Activated B cell treated with CpG ODN at 0.5 μM for 24 hours (primary cell): ENCODE measurements at regions not wholly inside any gene's neighbourhood (a gene's known extent, or its start where the extent isn't known, plus 50 kb on each side); places are given as distances from the start of the nearest gene placed in this dataset.

ENCODE experiments used
- ATAC-seq: fragments of 200-7000 bp; cut with Tn5 transposase; one replicate; pipeline ENCODE4 v1.10.0; 2021; ENCODE audit warnings: low read depth, mild to moderate bottlenecking, moderate library complexity
- CTCF ChIA-PET: fragments of 350-600 bp; sonication (Branson Sonifier 250); formaldehyde crosslinking; loops from one replicate; lab custom pipeline; 2021; ENCODE audit warnings: antibody characterized with exemption; lab: Charles Lee
- POLR2A ChIA-PET: fragments of 350-600 bp; sonication (Branson Sonifier 250); formaldehyde crosslinking; loops from one replicate; lab custom pipeline; 2021; ENCODE audit warnings: antibody characterized with exemption; lab: Charles Lee
- DNase-seq: peaks from one replicate; pipeline ENCODE4 v3.0.0; 2022
- H3K27ac Mint-ChIP-seq: one replicate; pipeline ENCODE4 v1.8.0; 2020; ENCODE audit warnings: mixed read lengths
- H3K27me3 Mint-ChIP-seq: one replicate; pipeline ENCODE4 v1.8.0; 2021; ENCODE audit warnings: mixed read lengths
- H3K36me3 Mint-ChIP-seq: one replicate; pipeline ENCODE4 v1.8.0; 2021; ENCODE audit warnings: low read depth, mixed read lengths
- H3K4me1 Mint-ChIP-seq: one replicate; pipeline ENCODE4 v1.8.0; 2021; ENCODE audit warnings: mixed read lengths
- H3K4me3 Mint-ChIP-seq: one replicate; pipeline ENCODE4 v1.8.0; 2020; ENCODE audit warnings: mild to moderate bottlenecking, mixed read lengths
- H3K9me3 Mint-ChIP-seq: one replicate; pipeline ENCODE4 v1.8.0; 2020; ENCODE audit warnings: mixed read lengths
- intact Hi-C: fragments of 100-400 bp; cut with micrococcal nuclease; formaldehyde crosslinking; loops from one replicate; pipeline ENCODE4 v1.15.1; 2024
- TF ChIP-seq, protein P1 (sequence below): fragments of 200-600 bp; IDR thresholded peaks from one replicate; pipeline ENCODE4 v1.8.0; 2022; ENCODE audit warnings: antibody characterized with exemption, mild to moderate bottlenecking

GRCh38 chr7:68109299-68109698 lies 1112.7 kb downstream of the TYW1 start:
- DNase-seq (no peak), ATAC-seq (no peak)
- Mint-ChIP-seq H3K27ac (no peak overlapping the region), H3K27me3 (no peaks in the 10 kb centered on the region), H3K36me3 (no peaks in the 10 kb centered on the region), H3K4me1 (no peaks in the 10 kb centered on the region), H3K9me3 (peaks cover 8% of the 10 kb centered on the region), H3K4me3 (no peak overlapping the region)
- ChIA-PET CTCF (no interaction called here), POLR2A (no interaction called here)
- TF ChIP-seq, protein P1, sequence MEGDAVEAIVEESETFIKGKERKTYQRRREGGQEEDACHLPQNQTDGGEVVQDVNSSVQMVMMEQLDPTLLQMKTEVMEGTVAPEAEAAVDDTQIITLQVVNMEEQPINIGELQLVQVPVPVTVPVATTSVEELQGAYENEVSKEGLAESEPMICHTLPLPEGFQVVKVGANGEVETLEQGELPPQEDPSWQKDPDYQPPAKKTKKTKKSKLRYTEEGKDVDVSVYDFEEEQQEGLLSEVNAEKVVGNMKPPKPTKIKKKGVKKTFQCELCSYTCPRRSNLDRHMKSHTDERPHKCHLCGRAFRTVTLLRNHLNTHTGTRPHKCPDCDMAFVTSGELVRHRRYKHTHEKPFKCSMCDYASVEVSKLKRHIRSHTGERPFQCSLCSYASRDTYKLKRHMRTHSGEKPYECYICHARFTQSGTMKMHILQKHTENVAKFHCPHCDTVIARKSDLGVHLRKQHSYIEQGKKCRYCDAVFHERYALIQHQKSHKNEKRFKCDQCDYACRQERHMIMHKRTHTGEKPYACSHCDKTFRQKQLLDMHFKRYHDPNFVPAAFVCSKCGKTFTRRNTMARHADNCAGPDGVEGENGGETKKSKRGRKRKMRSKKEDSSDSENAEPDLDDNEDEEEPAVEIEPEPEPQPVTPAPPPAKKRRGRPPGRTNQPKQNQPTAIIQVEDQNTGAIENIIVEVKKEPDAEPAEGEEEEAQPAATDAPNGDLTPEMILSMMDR, result no peak
- intact Hi-C loops, result no loop called here

- ChIA-PET POLR2A (no interaction called here), CTCF (no interaction called here)
- no peak overlapping the region for H3K4me3 Mint-ChIP-seq
- H3K9me3 Mint-ChIP-seq, result peaks cover 29% of the 10 kb centered on the region
- no peaks in the 10 kb centered on the region for H3K4me1 Mint-ChIP-seq
- H3K27ac Mint-ChIP-seq, result no peak overlapping the region
- H3K36me3 Mint-ChIP-seq, result no peaks in the 10 kb centered on the region
- DNase-seq (no peak), ATAC-seq (no peak)
- no peaks in the 10 kb centered on the region for H3K27me3 Mint-ChIP-seq
- TF ChIP-seq, protein P1, result no peak
- intact Hi-C loops, result no loop called here
Measured at GRCh38 chr7:68119411-68119810, 1122.8 kb downstream of the TYW1 start.

DNA sequence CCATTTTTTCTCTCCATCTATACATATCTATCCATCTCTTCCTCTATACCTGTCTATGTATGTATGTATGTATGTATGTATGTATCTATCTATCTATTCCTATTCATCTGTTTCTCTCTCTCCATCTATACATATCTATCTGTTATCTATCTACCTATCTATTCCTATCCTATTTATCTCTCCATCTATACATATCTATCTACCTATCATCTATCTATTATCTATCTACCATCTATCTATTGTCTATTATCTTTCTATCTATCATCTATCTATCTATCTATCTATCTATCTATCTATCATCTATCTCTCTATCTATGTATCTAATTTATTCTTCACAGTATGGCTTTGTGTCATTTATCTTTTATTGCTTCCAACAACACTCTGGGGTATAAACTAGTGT lies 1124.4 kb downstream of the TYW1 start:
- Mint-ChIP-seq H3K9me3 (peaks cover 29% of the 10 kb centered on the region), H3K27ac (no peak overlapping the region), H3K4me1 (no peaks in the 10 kb centered on the region), H3K4me3 (no peak overlapping the region), H3K36me3 (no peaks in the 10 kb centered on the region), H3K27me3 (no peaks in the 10 kb centered on the region)
- DNase-seq, result no peak
- ChIA-PET POLR2A (no interaction called here), CTCF (no interaction called here)
- TF ChIP-seq, protein P1, result no peak
- intact Hi-C loops, result no loop called here
- no peak for ATAC-seq

DNA sequence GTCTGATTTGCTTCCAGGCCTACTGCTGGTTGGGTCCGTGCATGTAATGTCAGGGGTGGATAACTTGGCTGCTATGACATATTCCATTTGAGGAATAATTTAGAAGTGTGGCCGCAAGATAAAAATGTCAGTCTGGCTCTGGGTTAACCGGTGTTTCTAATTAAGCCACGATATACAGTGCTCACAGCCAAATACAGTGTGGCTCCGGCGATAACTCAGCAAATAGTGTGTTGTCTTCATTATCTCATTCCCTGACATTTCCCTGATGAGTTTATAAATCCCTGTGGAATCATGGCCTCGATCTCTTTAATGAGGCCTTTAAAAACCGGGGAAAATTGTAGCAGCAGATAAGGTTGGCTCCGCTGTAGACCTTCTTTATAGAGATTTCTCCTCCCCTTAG lies 1125.0 kb downstream of the TYW1 start:
- H3K27me3 Mint-ChIP-seq, result no peaks in the 10 kb centered on the region
- no peak overlapping the region for H3K4me3 Mint-ChIP-seq
- H3K36me3 Mint-ChIP-seq, result no peaks in the 10 kb centered on the region
- TF ChIP-seq, protein P1, result no peak
- no peak overlapping the region for H3K27ac Mint-ChIP-seq
- CTCF ChIA-PET, result no interaction called here
- intact Hi-C loops, result no loop called here
- H3K9me3 Mint-ChIP-seq, result peaks cover 29% of the 10 kb centered on the region
- no peak for ATAC-seq
- DNase-seq, result no peak
- POLR2A ChIA-PET, result no interaction called here
- no peaks in the 10 kb centered on the region for H3K4me1 Mint-ChIP-seq

DNA sequence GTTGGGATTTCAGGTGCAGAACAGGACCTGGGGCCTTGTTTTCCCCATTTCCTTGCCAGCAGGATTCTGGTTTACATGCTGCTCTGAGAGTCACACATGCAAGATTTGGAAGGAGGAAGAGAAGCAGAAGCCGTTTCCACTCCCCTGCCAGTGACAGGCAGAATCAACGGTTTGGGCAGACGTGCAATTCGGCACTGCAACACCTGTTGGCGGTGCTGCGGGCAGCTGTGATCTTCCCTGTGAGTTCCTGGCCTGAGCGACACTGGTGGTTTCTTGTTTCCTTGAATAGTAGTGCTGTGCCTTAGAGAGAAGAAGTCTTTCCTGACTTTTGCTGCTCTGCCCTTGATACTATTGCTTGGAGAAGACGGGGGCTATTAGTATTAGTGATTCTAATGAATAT lies 1126.2 kb downstream of the TYW1 start:
- intact Hi-C loops, result no loop called here
- Mint-ChIP-seq H3K4me3 (no peak overlapping the region), H3K9me3 (peaks cover 23% of the 10 kb centered on the region), H3K36me3 (no peaks in the 10 kb centered on the region), H3K27ac (no peak overlapping the region), H3K4me1 (no peaks in the 10 kb centered on the region), H3K27me3 (no peaks in the 10 kb centered on the region)
- DNase-seq, result no peak
- no peak for ATAC-seq
- TF ChIP-seq, protein P1, result no peak
- ChIA-PET CTCF (no interaction called here), POLR2A (no interaction called here)
